ENCODE measurements at regions not wholly inside any gene's neighbourhood (a gene's known extent, or its start where the extent isn't known, plus 50 kb on each side); places are given as distances from the start of the nearest gene placed in this dataset.

- TF ChIP-seq CTCF (conservative IDR thresholded peaks at IDR 0.05; ENCODE audit: low read length) (no peak), EZH2phosphoT487 (IDR thresholded peaks at IDR 0.05; ENCODE audit: borderline replicate concordance) (no peak)
Measured at GRCh38 chr4:151853034-151853433, 92.2 kb upstream of the GATB start.

All from Loucy (cell line).